ENCODE measurements at regions not wholly inside any gene's neighbourhood (a gene's known extent, or its start where the extent isn't known, plus 50 kb on each side); places are given as distances from the start of the nearest gene placed in this dataset.

GRCh38 chr11:36870361-36870760 is 272.3 kb upstream of the RAG2 start:
- Histone ChIP-seq H3K36me3 (replicated peaks in 1 of 2; ENCODE audit: control insufficient read depth in 1 of 2, insufficient read depth in 2 of 2, low read length in 2 of 2) (no peaks in the 10 kb centered on the region), H3K79me2 (ENCODE audit: insufficient read depth, low read length) (no peaks in the 10 kb centered on the region)

DNA sequence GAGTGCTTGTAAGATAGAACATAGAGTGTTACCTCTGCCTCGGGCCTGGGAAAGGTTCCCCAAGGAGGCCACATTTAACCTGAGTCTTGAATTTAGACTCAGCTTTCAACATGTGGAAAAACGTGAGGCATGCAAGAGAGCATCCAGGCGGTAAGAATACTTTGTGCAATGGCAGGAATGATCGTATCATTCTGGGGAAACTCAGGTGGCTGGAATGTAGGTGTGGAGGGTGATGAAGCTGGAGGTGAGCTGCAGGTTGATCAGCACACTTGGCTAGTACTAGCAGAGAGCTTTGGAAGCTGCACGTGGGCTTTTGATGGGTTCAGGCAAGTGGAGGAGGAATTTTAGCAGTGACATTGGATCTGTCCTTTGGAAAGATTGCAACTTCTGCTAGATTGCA is 270.3 kb upstream of the RAG2 start:
- H3K9me3 ChIP-seq (replicated peaks in 1 of 2; ENCODE audit: control insufficient read depth in 1 of 2, insufficient read depth in 1 of 2, low read length in 2 of 2): peaks cover 0 to 4% of the 10 kb centered on the region in 2 donors
- H2AFZ ChIP-seq (ENCODE audit: insufficient read depth, low read depth, low read length, poor library complexity, severe bottlenecking): no peak overlapping the region
- Mint-ChIP-seq H3K27ac (no peak overlapping the region), H3K27me3 (ENCODE audit: low read depth in 3 of 3) (peaks cover 0 to 2% (median 0%) of the 10 kb centered on the region in 3 donors), H3K9me3 (peaks cover 0 to 6% (median 1%) of the 10 kb centered on the region in 7 donors), H3K4me1 (no peaks in the 10 kb centered on the region), H3K36me3 (no peaks in the 10 kb centered on the region), H3K4me3 (no peak overlapping the region)
- no peaks in the 10 kb centered on the region for H3K27me3 ChIP-seq (ENCODE audit: control insufficient read depth in 2 of 2, insufficient read depth in 2 of 2, low read length in 2 of 2)
- 91% methylated on average over 5 of the region's 5 CpGs for WGBS (ENCODE audit: insufficient coverage)
- H3K4me3 ChIP-seq (replicated peaks in 1 of 3; ENCODE audit: low read depth in 2 of 3, low read length in 3 of 3): no peak overlapping the region
- no peak overlapping the region for H3K27ac ChIP-seq (ENCODE audit: low read depth in 1 of 2, low read length in 2 of 2)
- H3K9ac ChIP-seq (ENCODE audit: insufficient read depth, low read length, poor library complexity, severe bottlenecking): no peak overlapping the region
- no peak for DNase-seq
- TF ChIP-seq CTCF (IDR thresholded peaks at IDR 0.05): no peak
- H4K20me1 ChIP-seq (ENCODE audit: insufficient read depth, low read length): no peaks in the 10 kb centered on the region
- H3K36me3 ChIP-seq (replicated peaks in 1 of 2; ENCODE audit: control insufficient read depth in 1 of 2, insufficient read depth in 2 of 2, low read length in 2 of 2): no peaks in the 10 kb centered on the region
- no peak overlapping the region for H3K4me2 ChIP-seq (replicated peaks; ENCODE audit: extremely low read depth, low read length, poor library complexity, severe bottlenecking)
- no peaks in the 10 kb centered on the region for H3K4me1 ChIP-seq (ENCODE audit: control insufficient read depth in 1 of 2, insufficient read depth in 2 of 2, low read length in 2 of 2)
- H3K79me2 ChIP-seq (ENCODE audit: insufficient read depth, low read length): no peaks in the 10 kb centered on the region
- intact Hi-C loops (cut with micrococcal nuclease): no loop called here

More at GRCh38 chr11:36870361-36870760, 272.3 kb upstream of the RAG2 start:
- Histone ChIP-seq H3K27me3 (ENCODE audit: control insufficient read depth in 2 of 2, insufficient read depth in 2 of 2, low read length in 2 of 2) (no peaks in the 10 kb centered on the region), H4K20me1 (ENCODE audit: insufficient read depth, low read length) (no peaks in the 10 kb centered on the region), H3K4me2 (replicated peaks; ENCODE audit: extremely low read depth, low read length, poor library complexity, severe bottlenecking) (no peak overlapping the region), H3K27ac (ENCODE audit: low read depth in 1 of 2, low read length in 2 of 2) (no peak overlapping the region), H3K4me3 (replicated peaks in 1 of 3; ENCODE audit: low read depth in 2 of 3, low read length in 3 of 3) (no peak overlapping the region), H3K4me1 (ENCODE audit: control insufficient read depth in 1 of 2, insufficient read depth in 2 of 2, low read length in 2 of 2) (no peaks in the 10 kb centered on the region), H2AFZ (ENCODE audit: insufficient read depth, low read depth, low read length, poor library complexity, severe bottlenecking) (no peak overlapping the region), H3K9me3 (replicated peaks in 1 of 2; ENCODE audit: control insufficient read depth in 1 of 2, insufficient read depth in 1 of 2, low read length in 2 of 2) (peaks cover 0 to 4% of the 10 kb centered on the region in 2 donors), H3K9ac (ENCODE audit: insufficient read depth, low read length, poor library complexity, severe bottlenecking) (no peak overlapping the region)
- DNase-seq: no peak
- H3K9me3 Mint-ChIP-seq: peaks cover 0 to 6% (median 1%) of the 10 kb centered on the region in 7 donors
- no CpG with 5 or more reads among the region's 3 CpGs for WGBS (ENCODE audit: insufficient coverage)
- H3K36me3 Mint-ChIP-seq: no peaks in the 10 kb centered on the region
- no peak overlapping the region for H3K27ac Mint-ChIP-seq
- no peak overlapping the region for H3K4me3 Mint-ChIP-seq
- no peaks in the 10 kb centered on the region for H3K4me1 Mint-ChIP-seq
- intact Hi-C loops (cut with micrococcal nuclease): no loop called here
- peaks cover 0 to 2% (median 0%) of the 10 kb centered on the region in 3 donors for H3K27me3 Mint-ChIP-seq (ENCODE audit: low read depth in 3 of 3)
- TF ChIP-seq CTCF (IDR thresholded peaks at IDR 0.05): no peak
